K562 (cell line): ENCODE measurements at regions not wholly inside any gene's neighbourhood (a gene's known extent, or its start where the extent isn't known, plus 50 kb on each side); places are given as distances from the start of the nearest gene placed in this dataset.

Experiments used
- ATAC-seq: fragments of 200-7000 bp; cut with Tn5 transposase; 3 replicates; pipeline ENCODE4 v1.9.1; 2020; ENCODE audit warnings: moderate library complexity
- BruUV-seq: library from RNA; stranded (reverse); fragments of 400-500 nt; replicated peaks from 2 replicates; lab custom pipeline; 2021; lab: Mats Ljungman, UMichigan
- CTCF ChIA-PET: fragments of 300-600 bp; formaldehyde crosslinking; extraction: SDS; loops from one replicate; lab custom pipeline; 2021; ENCODE audit warnings: low intra/inter-chr PET ratio; lab: Yijun Ruan, JAX
- POLR2A ChIA-PET: fragments of 300-600, 350-650 bp; sonication (Branson Sonifier 250); formaldehyde crosslinking; extraction: SDS; loops from one replicate; lab custom pipeline; 2021; ENCODE audit warnings: antibody characterized with exemption, inconsistent platforms; lab: Yijun Ruan, JAX
- DNase-seq, 4 experiments: peaks; one replicate each; pipeline versions ENCODE4 v3.0.0 to v3.0.0-alpha.2; 2011 to 2018; ENCODE audit warnings: low spot score in 3 of 4, mixed read lengths in 3 of 4; ENCODE audit errors: extremely low read depth in 1 of 4
- FAIRE-seq: peaks from 2 replicates; lab custom pipeline; 2011; peaks lifted over from hg19 to GRCh38; lab: Jason Lieb, UNC
- H2AFZ ChIP-seq: 2 replicates; pipeline ENCODE4 v1.6.0; 2011; ENCODE audit warnings: low read depth, low read length, control low read depth, inconsistent platforms
- H3K27ac ChIP-seq: fragments of 200-600 bp; 3 replicates; pipeline ENCODE4 v1.8.0; 2011; ENCODE audit warnings: low read depth, mild to moderate bottlenecking, control low read depth, inconsistent platforms, low read length, moderate library complexity, mixed read lengths; ENCODE audit errors: extremely low read depth
- H3K27me3 ChIP-seq, 2 experiments: fragments of 300-600 bp in 1 of 2; 2 replicates in 1 of 2; 3 replicates in 1 of 2; pipeline versions ENCODE4 v1.6.0 to v1.8.0; 2011; ENCODE audit warnings: inconsistent platforms in 2 of 2, low read length in 2 of 2, mild to moderate bottlenecking in 1 of 2, mixed read lengths in 1 of 2, moderate library complexity in 1 of 2; ENCODE audit not compliant: control insufficient read depth in 2 of 2, insufficient read depth in 2 of 2
- H3K36me3 ChIP-seq: fragments of 300-600 bp; 3 replicates; pipeline ENCODE4 v1.8.0; 2011; ENCODE audit warnings: mild to moderate bottlenecking, low read length, inconsistent platforms; ENCODE audit not compliant: control insufficient read depth, insufficient read depth
- H3K4me1 ChIP-seq, 2 experiments: fragments of 200-600 bp in 1 of 2; replicated peaks in 1 of 2; 2 replicates in 1 of 2; 3 replicates in 1 of 2; pipeline versions ENCODE4 v1.5.1 to v1.8.0; 2011; ENCODE audit warnings: inconsistent platforms in 2 of 2, low read length in 2 of 2, mild to moderate bottlenecking in 1 of 2, mixed read lengths in 1 of 2, moderate library complexity in 1 of 2; ENCODE audit not compliant: control insufficient read depth in 2 of 2, insufficient read depth in 2 of 2
- H3K4me2 ChIP-seq: 2 replicates; pipeline ENCODE4 v1.6.1; 2011; ENCODE audit warnings: low read length, control low read depth, inconsistent platforms, mixed read lengths; ENCODE audit not compliant: insufficient read depth
- H3K4me3 ChIP-seq: fragments of 200-600 bp; sonication (generic), shearing (Covaris generic); 2 replicates; pipeline ENCODE4 v1.5.1; 2016; ENCODE audit warnings: control low read depth, inconsistent platforms
- H3K79me2 ChIP-seq: fragments of 200-600 bp; 3 replicates; pipeline ENCODE4 v1.8.0; 2011; ENCODE audit warnings: low read length, inconsistent platforms; ENCODE audit not compliant: control insufficient read depth, insufficient read depth
- H3K9ac ChIP-seq, 2 experiments: 2 replicates each; pipeline versions ENCODE4 v1.6.0 to v1.6.1; 2011; ENCODE audit warnings: low read depth in 2 of 2, low read length in 2 of 2, control low read depth in 1 of 2, inconsistent platforms in 1 of 2, mild to moderate bottlenecking in 1 of 2, mixed read lengths in 1 of 2; ENCODE audit not compliant: insufficient read depth in 1 of 2
- H3K9me1 ChIP-seq: one replicate; pipeline ENCODE4 v1.6.0; 2011; ENCODE audit warnings: inconsistent platforms, mild to moderate bottlenecking, low read length, moderate library complexity; ENCODE audit not compliant: control insufficient read depth, insufficient read depth
- H3K9me3 ChIP-seq: replicated peaks from 2 replicates; pipeline ENCODE4 v1.5.1; 2011; ENCODE audit warnings: low read depth, low read length, inconsistent platforms; ENCODE audit not compliant: control insufficient read depth, insufficient read depth
- H4K20me1 ChIP-seq: replicated peaks from 2 replicates; pipeline ENCODE4 v1.6.1; 2011; ENCODE audit warnings: low read length, inconsistent platforms, mixed read lengths; ENCODE audit not compliant: control insufficient read depth, insufficient read depth
- CBFA2T2 ChIP-seq: fragments of 450-650 bp; conservative IDR thresholded peaks from 2 replicates; pipeline ENCODE4 v1.6.1; 2017; ENCODE audit warnings: mild to moderate bottlenecking
- NR4A1 ChIP-seq, 2 experiments: fragments of 250-450 bp in 1 of 2; fragments of 450-650 bp in 1 of 2; sonication (Bioruptor Pico) in 1 of 2; IDR thresholded peaks; 2 replicates each; pipeline versions ENCODE4 v1.4.0 to v1.6.1; 2016 to 2020; ENCODE audit warnings: mild to moderate bottlenecking in 2 of 2, missing compliant biosample characterization in 1 of 2, missing genetic modification characterization in 1 of 2, moderate library complexity in 1 of 2
- RBM14 ChIP-seq: fragments of 200-400 bp; formaldehyde crosslinking; IDR thresholded peaks from 2 replicates; pipeline ENCODE4 v1.6.1; 2018; ENCODE audit warnings: low read depth, mild to moderate bottlenecking, low read length, moderate library complexity, borderline replicate concordance; ENCODE audit not compliant: insufficient read depth
- RFX1 ChIP-seq: fragments of 450-650 bp; IDR thresholded peaks from 2 replicates; pipeline ENCODE4 v1.6.1; 2016; ENCODE audit warnings: mild to moderate bottlenecking, moderate library complexity
- SIN3B ChIP-seq: fragments of 450-650 bp; IDR thresholded peaks from 2 replicates; pipeline ENCODE4 v1.6.1; 2017; ENCODE audit warnings: low read depth, mild to moderate bottlenecking, moderate library complexity
- SMAD3 ChIP-seq: fragments of 450-650 bp; formaldehyde crosslinking; conservative IDR thresholded peaks from 2 replicates; pipeline ENCODE4 v1.4.0; 2020; ENCODE audit warnings: mild to moderate bottlenecking
- TAF15 ChIP-seq: fragments of 200-400 bp; formaldehyde crosslinking; IDR thresholded peaks from 2 replicates; pipeline ENCODE4 v1.6.1; 2017; ENCODE audit warnings: mild to moderate bottlenecking, low read depth, low read length, moderate library complexity
- TEAD4 ChIP-seq, 2 experiments: sonication (generic) in 1 of 2; formaldehyde crosslinking in 1 of 2; IDR thresholded peaks; 2 replicates each; pipeline versions ENCODE4 v1.6.1 to v1.8.0; 2012 to 2022; ENCODE audit warnings: borderline replicate concordance in 1 of 2, inconsistent platforms in 1 of 2, low read length in 1 of 2, mild to moderate bottlenecking in 1 of 2, missing genetic modification reagents in 1 of 2
- XRCC5 ChIP-seq: fragments of 200-400 bp; formaldehyde crosslinking; IDR thresholded peaks from 2 replicates; pipeline ENCODE4 v1.6.1; 2017; ENCODE audit warnings: low read depth, mild to moderate bottlenecking, low read length
- ZNF140 ChIP-seq: fragments of 250-450 bp; sonication (Bioruptor Pico); IDR thresholded peaks from 2 replicates; pipeline ENCODE4 v1.8.0; 2021; ENCODE audit warnings: moderate library complexity, mild to moderate bottlenecking, inconsistent platforms
- ZNF354B ChIP-seq: fragments of 250-450 bp; sonication (Bioruptor Pico); IDR thresholded peaks from 2 replicates; pipeline ENCODE4 v1.4.0; 2020
- WGBS: fragments of 100-300 bp; shearing (Covaris generic); methylation state at CpG from one replicate; pipeline ENCODE4 v1.1.6; 2016; ENCODE audit warnings: low coverage, mixed read lengths; ENCODE audit not compliant: insufficient coverage; ENCODE audit errors: missing lambda C conversion rate; 5-methylcytosine and 5-hydroxymethylcytosine counted together
- in situ Hi-C: fragments of 300-500 bp; cut with MboI; formaldehyde crosslinking; loops from 4 replicates; pipeline ENCODE4 v1.15.0; 2018; ENCODE audit warnings: inconsistent platforms, mixed read lengths
- intact Hi-C: fragments of 100-400 bp; cut with micrococcal nuclease; formaldehyde crosslinking; loops from 2 replicates; pipeline ENCODE4 v1.14.2; 2022
- TF ChIP-seq, protein P1 (sequence below): sonication (generic); formaldehyde crosslinking; IDR thresholded peaks from 2 replicates; pipeline ENCODE4 v1.8.1; 2023; ENCODE audit warnings: missing genetic modification reagents, mild to moderate bottlenecking, borderline replicate concordance
- TF ChIP-seq, protein P2 (sequence below): fragments of 450-650 bp; formaldehyde crosslinking; conservative IDR thresholded peaks from 2 replicates; pipeline ENCODE4 v1.4.0; 2022; ENCODE audit warnings: mild to moderate bottlenecking, missing genetic modification characterization
- TF ChIP-seq, protein P3 (sequence below), 2 experiments: fragments of 450-650 bp; conservative IDR thresholded peaks; 2 replicates each; pipeline ENCODE4 v1.6.1; 2017; ENCODE audit warnings: mild to moderate bottlenecking in 2 of 2, moderate library complexity in 2 of 2

DNA sequence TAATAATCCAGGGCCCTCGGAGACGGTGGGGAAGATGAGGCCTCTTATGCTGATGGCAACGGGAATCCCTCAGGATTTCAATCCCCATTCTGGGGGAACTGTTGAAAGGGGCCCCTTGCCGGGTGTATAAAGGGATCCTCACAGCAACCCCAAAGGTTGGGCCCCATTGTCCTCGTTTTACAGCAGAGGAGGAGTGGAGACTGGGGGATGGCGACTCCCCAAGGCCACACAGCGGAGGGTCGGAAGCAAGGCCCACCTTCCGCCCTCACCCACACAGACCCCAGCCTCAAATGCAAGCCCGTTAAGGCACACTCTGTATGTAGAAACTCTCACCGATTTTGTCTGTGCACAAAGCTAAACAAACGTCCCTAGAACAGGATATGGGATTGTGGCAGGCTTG is 327.9 kb upstream of the DIO3 start (continued):
- TF ChIP-seq, protein P1, sequence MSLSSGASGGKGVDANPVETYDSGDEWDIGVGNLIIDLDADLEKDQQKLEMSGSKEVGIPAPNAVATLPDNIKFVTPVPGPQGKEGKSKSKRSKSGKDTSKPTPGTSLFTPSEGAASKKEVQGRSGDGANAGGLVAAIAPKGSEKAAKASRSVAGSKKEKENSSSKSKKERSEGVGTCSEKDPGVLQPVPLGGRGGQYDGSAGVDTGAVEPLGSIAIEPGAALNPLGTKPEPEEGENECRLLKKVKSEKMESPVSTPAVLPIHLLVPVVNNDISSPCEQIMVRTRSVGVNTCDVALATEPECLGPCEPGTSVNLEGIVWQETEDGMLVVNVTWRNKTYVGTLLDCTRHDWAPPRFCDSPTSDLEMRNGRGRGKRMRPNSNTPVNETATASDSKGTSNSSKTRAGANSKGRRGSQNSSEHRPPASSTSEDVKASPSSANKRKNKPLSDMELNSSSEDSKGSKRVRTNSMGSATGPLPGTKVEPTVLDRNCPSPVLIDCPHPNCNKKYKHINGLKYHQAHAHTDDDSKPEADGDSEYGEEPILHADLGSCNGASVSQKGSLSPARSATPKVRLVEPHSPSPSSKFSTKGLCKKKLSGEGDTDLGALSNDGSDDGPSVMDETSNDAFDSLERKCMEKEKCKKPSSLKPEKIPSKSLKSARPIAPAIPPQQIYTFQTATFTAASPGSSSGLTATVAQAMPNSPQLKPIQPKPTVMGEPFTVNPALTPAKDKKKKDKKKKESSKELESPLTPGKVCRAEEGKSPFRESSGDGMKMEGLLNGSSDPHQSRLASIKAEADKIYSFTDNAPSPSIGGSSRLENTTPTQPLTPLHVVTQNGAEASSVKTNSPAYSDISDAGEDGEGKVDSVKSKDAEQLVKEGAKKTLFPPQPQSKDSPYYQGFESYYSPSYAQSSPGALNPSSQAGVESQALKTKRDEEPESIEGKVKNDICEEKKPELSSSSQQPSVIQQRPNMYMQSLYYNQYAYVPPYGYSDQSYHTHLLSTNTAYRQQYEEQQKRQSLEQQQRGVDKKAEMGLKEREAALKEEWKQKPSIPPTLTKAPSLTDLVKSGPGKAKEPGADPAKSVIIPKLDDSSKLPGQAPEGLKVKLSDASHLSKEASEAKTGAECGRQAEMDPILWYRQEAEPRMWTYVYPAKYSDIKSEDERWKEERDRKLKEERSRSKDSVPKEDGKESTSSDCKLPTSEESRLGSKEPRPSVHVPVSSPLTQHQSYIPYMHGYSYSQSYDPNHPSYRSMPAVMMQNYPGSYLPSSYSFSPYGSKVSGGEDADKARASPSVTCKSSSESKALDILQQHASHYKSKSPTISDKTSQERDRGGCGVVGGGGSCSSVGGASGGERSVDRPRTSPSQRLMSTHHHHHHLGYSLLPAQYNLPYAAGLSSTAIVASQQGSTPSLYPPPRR, result no peak
- TF ChIP-seq SMAD3, result no peak
- no peak for TF ChIP-seq XRCC5
- TF ChIP-seq, protein P2, sequence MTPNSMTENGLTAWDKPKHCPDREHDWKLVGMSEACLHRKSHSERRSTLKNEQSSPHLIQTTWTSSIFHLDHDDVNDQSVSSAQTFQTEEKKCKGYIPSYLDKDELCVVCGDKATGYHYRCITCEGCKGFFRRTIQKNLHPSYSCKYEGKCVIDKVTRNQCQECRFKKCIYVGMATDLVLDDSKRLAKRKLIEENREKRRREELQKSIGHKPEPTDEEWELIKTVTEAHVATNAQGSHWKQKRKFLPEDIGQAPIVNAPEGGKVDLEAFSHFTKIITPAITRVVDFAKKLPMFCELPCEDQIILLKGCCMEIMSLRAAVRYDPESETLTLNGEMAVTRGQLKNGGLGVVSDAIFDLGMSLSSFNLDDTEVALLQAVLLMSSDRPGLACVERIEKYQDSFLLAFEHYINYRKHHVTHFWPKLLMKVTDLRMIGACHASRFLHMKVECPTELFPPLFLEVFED, result no peak
- no peak for TF ChIP-seq RFX1
- TF ChIP-seq, all 486 proteins: peak for 0

DNA sequence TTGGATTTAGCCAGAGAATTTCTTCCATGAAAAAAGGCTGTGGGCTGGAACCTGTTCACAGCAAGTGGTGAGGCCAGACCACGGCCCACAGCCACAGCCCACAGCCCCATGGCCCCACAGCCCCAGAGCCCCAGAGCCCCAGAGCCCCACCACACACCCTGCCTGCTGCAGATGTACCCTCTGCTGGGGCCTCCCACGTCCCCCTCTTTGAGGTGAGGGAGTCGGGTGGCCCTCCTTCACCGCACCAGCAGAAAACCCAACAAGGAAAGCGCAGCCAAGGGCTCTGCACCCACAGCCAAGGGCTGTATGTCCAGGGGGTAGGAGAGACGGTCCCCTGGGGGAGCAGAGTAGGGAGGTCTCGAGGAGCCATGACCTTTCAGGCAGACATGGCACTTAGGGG is 327.5 kb upstream of the DIO3 start:
- Histone ChIP-seq H3K9ac (no peak overlapping the region), H3K27me3 (peaks cover 2 to 17% of the 10 kb centered on the region in 2 experiments; a peak in 2 of 5 replicates), H3K4me1 (peaks cover 0 to 11% of the 10 kb centered on the region in 2 experiments; a peak in 2 of 5 replicates), H3K36me3 (no peaks in the 10 kb centered on the region), H3K27ac (no peak overlapping the region), H3K4me3 (no peak overlapping the region), H3K9me1 (no peaks in the 10 kb centered on the region), H4K20me1 (no peaks in the 10 kb centered on the region), H2AFZ (no peak overlapping the region), H3K79me2 (no peaks in the 10 kb centered on the region), H3K4me2 (no peak overlapping the region), H3K9me3 (no peaks in the 10 kb centered on the region)
- in situ Hi-C loops (no loop called here), intact Hi-C loops (loop anchor here (10.0 kb wide), 1 partner anchor 149 kb away; no protein-coding TSS in a partner anchor)
- no TSS peak for BruUV-seq
- CTCF ChIA-PET, result no interaction called here
- WGBS, result 46% methylated on average over 3 of the region's 7 CpGs
- FAIRE-seq (no peak), DNase-seq (no peak), ATAC-seq (no peak)
- POLR2A ChIA-PET, result no interaction called here
- TF ChIP-seq TEAD4 (IDR thresholded peaks at IDR 0.05; ENCODE audit: low read length) (no peak), TEAD4 (CRISPR knock-in tag; IDR thresholded peaks at IDR 0.05; ENCODE audit: borderline replicate concordance) (no peak), NR4A1 (CRISPR knock-in tag; IDR thresholded peaks at IDR 0.05) (no peak), NR4A1 (tag; IDR thresholded peaks at IDR 0.05) (no peak), RBM14 (no peak), CBFA2T2 (no peak), TAF15 (no peak), ZNF354B (CRISPR knock-in tag) (no peak), ZNF140 (no peak), SIN3B (no peak)
- TF ChIP-seq, protein P3, sequence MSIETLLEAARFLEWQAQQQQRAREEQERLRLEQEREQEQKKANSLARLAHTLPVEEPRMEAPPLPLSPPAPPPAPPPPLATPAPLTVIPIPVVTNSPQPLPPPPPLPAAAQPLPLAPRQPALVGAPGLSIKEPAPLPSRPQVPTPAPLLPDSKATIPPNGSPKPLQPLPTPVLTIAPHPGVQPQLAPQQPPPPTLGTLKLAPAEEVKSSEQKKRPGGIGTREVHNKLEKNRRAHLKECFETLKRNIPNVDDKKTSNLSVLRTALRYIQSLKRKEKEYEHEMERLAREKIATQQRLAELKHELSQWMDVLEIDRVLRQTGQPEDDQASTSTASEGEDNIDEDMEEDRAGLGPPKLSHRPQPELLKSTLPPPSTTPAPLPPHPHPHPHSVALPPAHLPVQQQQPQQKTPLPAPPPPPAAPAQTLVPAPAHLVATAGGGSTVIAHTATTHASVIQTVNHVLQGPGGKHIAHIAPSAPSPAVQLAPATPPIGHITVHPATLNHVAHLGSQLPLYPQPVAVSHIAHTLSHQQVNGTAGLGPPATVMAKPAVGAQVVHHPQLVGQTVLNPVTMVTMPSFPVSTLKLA (conservative IDR thresholded peaks at IDR 0.05), result no peak
